GM12892 (cell line): ENCODE measurements at regions not wholly inside any gene's neighbourhood (a gene's known extent, or its start where the extent isn't known, plus 50 kb on each side); places are given as distances from the start of the nearest gene placed in this dataset.
A peak's percentile ranks its signal among the peaks of the same experiment; 100 is the strongest.
"Not testable (repeated sequence)": the region's sequence is repeated elsewhere in the genome, so short reads cannot be mapped to it uniquely, and the experiment has no call there.

Experiments used
- DNase-seq: peaks from one replicate; pipeline ENCODE4 v3.0.0; 2011; ENCODE audit not compliant: insufficient read length
- FAIRE-seq: peaks from 2 replicates; lab custom pipeline; 2011; peaks lifted over from hg19 to GRCh38; lab: Jason Lieb, UNC
- POLR2A ChIP-seq: IDR thresholded peaks from 2 replicates; pipeline ENCODE4 v1.6.1; 2011; ENCODE audit warnings: low read depth, low read length, control low read depth
- POLR2AphosphoS5 ChIP-seq: IDR thresholded peaks from 2 replicates; pipeline ENCODE4 v1.6.1; 2011; ENCODE audit warnings: low read depth, low read length, control low read depth
- TAF1 ChIP-seq: IDR thresholded peaks from 2 replicates; pipeline ENCODE4 v1.6.1; 2011; ENCODE audit warnings: low read depth, mild to moderate bottlenecking, control low read depth, low read length, borderline replicate concordance

GRCh38 chr6:131476362-131476761 is 96.7 kb upstream of the ARG1 start:
- DNase-seq (no peak), FAIRE-seq (no peak)
- TF ChIP-seq POLR2A (no peak), POLR2AphosphoS5 (no peak), TAF1 (no peak)

GRCh38 chr6:131478740-131479211 is 94.2 kb upstream of the ARG1 start:
- not testable (repeated sequence) for DNase-seq, FAIRE-seq

- no peak for DNase-seq
- FAIRE-seq = no peak
- TF ChIP-seq POLR2AphosphoS5 (no peak), TAF1 (no peak), POLR2A (no peak)
Measured at GRCh38 chr6:131486608-131487007, 86.4 kb upstream of the ARG1 start.

- no peak for TF ChIP-seq TAF1
- TF ChIP-seq POLR2AphosphoS5 = no peak
- TF ChIP-seq POLR2A = no peak
- DNase-seq (no peak), FAIRE-seq (no peak)
Measured at GRCh38 chr6:131488780-131489179, 84.2 kb upstream of the ARG1 start.

- FAIRE-seq = no peak
- TF ChIP-seq POLR2AphosphoS5 = no peak
Measured at GRCh38 chr6:131490441-131490840, 82.6 kb upstream of the ARG1 start.

GRCh38 chr6:131492932-131493573 is 80.0 kb upstream of the ARG1 start:
- TF ChIP-seq TAF1 (no peak), POLR2A (no peak), POLR2AphosphoS5 (no peak)
- DNase-seq = no peak
- FAIRE-seq = no peak

More at GRCh38 chr6:131490441-131490840, 82.6 kb upstream of the ARG1 start:
- no peak for DNase-seq

- not testable (repeated sequence) for FAIRE-seq, DNase-seq
Measured at GRCh38 chr6:131504387-131504786, 68.6 kb upstream of the ARG1 start.

- TF ChIP-seq POLR2AphosphoS5 (no peak), POLR2A (no peak)
- no peak for FAIRE-seq
- DNase-seq = no peak
Measured at GRCh38 chr6:131510094-131510493, 62.9 kb upstream of the ARG1 start.

- DNase-seq (no peak), FAIRE-seq (no peak)
- no peak for TF ChIP-seq TAF1
- TF ChIP-seq POLR2A = no peak
- TF ChIP-seq POLR2AphosphoS5 = no peak
Measured at GRCh38 chr6:131510591-131510990, 62.4 kb upstream of the ARG1 start.

- peak; percentile 70 for FAIRE-seq
- no peak for DNase-seq
- TF ChIP-seq TAF1 (no peak), POLR2A (no peak), POLR2AphosphoS5 (no peak)
Measured at GRCh38 chr6:131519670-131520436, 53.2 kb upstream of the ARG1 start.
